Lung (tissue), 11 donors: ENCODE measurements at regions not wholly inside any gene's neighbourhood (a gene's known extent, or its start where the extent isn't known, plus 50 kb on each side); places are given as distances from the start of the nearest gene placed in this dataset.

ENCODE experiments used
- ATAC-seq: fragments of 200-7000 bp; cut with Tn5 transposase; one replicate; pipeline ENCODE4 v1.9.1; 2020; ENCODE audit warnings: moderate number of reproducible peaks; ENCODE audit not compliant: insufficient read depth, low FRiP score
- DNase-seq, 3 donors: peaks; one replicate each; pipeline ENCODE4 v3.0.0-alpha.2; 2013 to 2017
- H3K27ac ChIP-seq, 2 donors: one replicate each; pipeline ENCODE4 v1.5.1; 2013; ENCODE audit warnings: mild to moderate bottlenecking in 2 of 2, moderate library complexity in 2 of 2, control low read depth in 1 of 2, inconsistent platforms in 1 of 2, low read depth in 1 of 2, low read length in 1 of 2
- H3K27me3 ChIP-seq, 3 donors: one replicate each; pipeline ENCODE4 v1.5.1; 2013; ENCODE audit warnings: low read length in 2 of 3; ENCODE audit not compliant: control insufficient read depth in 3 of 3, insufficient read depth in 3 of 3
- H3K36me3 ChIP-seq, 4 donors: one replicate each; pipeline ENCODE4 v1.5.1; 2013; ENCODE audit warnings: low read length in 4 of 4, mild to moderate bottlenecking in 1 of 4, moderate library complexity in 1 of 4; ENCODE audit not compliant: control insufficient read depth in 4 of 4, insufficient read depth in 4 of 4
- H3K4me1 ChIP-seq, 5 donors: one replicate each; pipeline ENCODE4 v1.5.1; 2013; ENCODE audit warnings: low read length in 5 of 5, mild to moderate bottlenecking in 2 of 5, moderate library complexity in 1 of 5; ENCODE audit not compliant: control insufficient read depth in 5 of 5, insufficient read depth in 5 of 5
- H3K4me3 ChIP-seq: one replicate; pipeline ENCODE4 v1.5.1; 2013; ENCODE audit warnings: mild to moderate bottlenecking, control low read depth, moderate library complexity
- H3K9ac ChIP-seq, 2 donors: one replicate each; pipeline ENCODE4 v1.5.1; 2013; ENCODE audit warnings: low read length in 2 of 2, control low read depth in 1 of 2; ENCODE audit not compliant: insufficient read depth in 1 of 2
- H3K9me3 ChIP-seq, 4 donors: one replicate each; pipeline ENCODE4 v1.5.1; 2013; ENCODE audit warnings: low read length in 3 of 4, mild to moderate bottlenecking in 1 of 4, moderate library complexity in 1 of 4; ENCODE audit not compliant: control insufficient read depth in 4 of 4, insufficient read depth in 3 of 4
- CTCF ChIP-seq: IDR thresholded peaks from 2 replicates; pipeline ENCODE4 v1.5.1; 2012; ENCODE audit warnings: mild to moderate bottlenecking; ENCODE audit errors: control extremely low read depth, extremely low read depth
- WGBS, 2 donors: extraction: QIAGEN DNeasy Blood & Tissue Kit; methylation state at CpG; one replicate each; pipeline ENCODE4 v1.1.7; 2013; 5-methylcytosine and 5-hydroxymethylcytosine counted together
- donor health status: control.
- donor health status: control.
- donor health status: Bipolar disorder and iron deficiency.
- donor health status: healthy.
- donor health status: DM: yes; HTN: yes; CAD: no.

- Histone ChIP-seq H3K9ac (no peak overlapping the region), H3K27ac (no peak overlapping the region), H3K36me3 (no peaks in the 10 kb centered on the region), H3K4me3 (no peak overlapping the region), H3K4me1 (peaks cover 0 to 2% (median 0%) of the 10 kb centered on the region in 5 donors), H3K9me3 (peaks cover 0 to 5% (median 0%) of the 10 kb centered on the region in 4 donors), H3K27me3 (no peaks in the 10 kb centered on the region)
- 50 to 59% methylated on average over 4 of the region's 4 CpGs for WGBS, 2 donors
- no peak for DNase-seq
- TF ChIP-seq CTCF: no peak
- ATAC-seq: no peak
Observed at GRCh38 chr5:5678909-5679308, 256.4 kb downstream of the ICE1 start.

DNA sequence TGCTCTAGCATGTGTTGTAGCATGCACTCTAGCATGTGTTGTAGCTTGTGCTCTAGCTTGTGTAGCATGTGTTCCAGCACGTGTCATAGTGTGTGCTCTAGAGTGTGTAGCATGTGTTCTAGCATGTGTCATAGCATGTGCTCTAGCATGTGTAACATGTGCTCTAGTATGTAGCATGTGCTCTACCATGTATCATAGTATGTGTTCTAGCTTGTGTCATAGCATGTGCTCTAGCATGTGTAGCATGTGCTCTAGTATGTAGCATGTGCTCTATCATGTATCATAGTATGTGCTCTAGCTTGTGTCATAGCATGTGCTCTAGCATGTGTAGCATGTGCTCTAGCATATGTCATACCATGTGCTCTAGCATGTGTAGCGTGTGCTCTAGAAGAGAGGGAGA lies 255.3 kb downstream of the ICE1 start:
- Histone ChIP-seq H3K27ac (no peak overlapping the region), H3K36me3 (no peaks in the 10 kb centered on the region), H3K27me3 (no peaks in the 10 kb centered on the region), H3K9ac (no peak overlapping the region), H3K9me3 (peaks cover 0 to 2% (median 0%) of the 10 kb centered on the region in 4 donors), H3K4me1 (peaks cover 0 to 2% (median 0%) of the 10 kb centered on the region in 5 donors), H3K4me3 (no peak overlapping the region)
- WGBS, 2 donors: 86 to 93% methylated on average over 2 of the region's 2 CpGs
- no peak for TF ChIP-seq CTCF
- no peak for ATAC-seq
- DNase-seq: no peak

DNA sequence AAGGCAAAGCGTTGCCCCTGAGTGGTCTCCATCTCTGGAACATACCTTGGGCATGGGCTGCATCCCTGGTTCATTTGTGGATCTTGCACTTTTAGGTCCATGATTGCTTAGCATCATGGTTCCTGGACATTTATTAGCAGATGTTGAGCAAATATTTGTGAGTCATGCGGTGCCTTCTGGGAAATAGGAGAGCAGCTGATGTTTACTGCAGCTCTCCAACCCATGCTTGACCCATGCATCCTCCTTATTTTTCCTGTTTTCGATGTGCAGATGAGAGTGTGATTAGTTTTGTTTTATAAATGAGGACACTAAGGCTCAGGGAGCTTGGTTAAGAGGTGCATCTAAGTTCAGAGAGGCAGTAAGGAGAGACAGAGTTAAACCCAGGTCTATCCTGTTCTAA lies 253.7 kb downstream of the ICE1 start:
- H3K9me3 ChIP-seq: peaks cover 0 to 5% (median 0%) of the 10 kb centered on the region in 4 donors
- H3K4me1 ChIP-seq: peaks cover 0 to 2% (median 0%) of the 10 kb centered on the region in 5 donors
- peak in 1 of 3 donors; percentile 1 for DNase-seq
- no peak overlapping the region for H3K27ac ChIP-seq
- H3K36me3 ChIP-seq: no peaks in the 10 kb centered on the region
- no peak overlapping the region for H3K4me3 ChIP-seq
- H3K9ac ChIP-seq: no peak overlapping the region
- no peaks in the 10 kb centered on the region for H3K27me3 ChIP-seq
- ATAC-seq: no peak
- TF ChIP-seq CTCF: no peak
- 74 to 81% methylated on average over 3 of the region's 3 CpGs for WGBS, 2 donors

GRCh38 chr5:5675511-5675910 lies 253.0 kb downstream of the ICE1 start:
- no peaks in the 10 kb centered on the region for H3K36me3 ChIP-seq
- WGBS, 2 donors: 78 to 82% methylated on average over 1 of the region's 1 CpG
- ATAC-seq (no peak), DNase-seq (no peak)
- no peak overlapping the region for H3K27ac ChIP-seq
- peaks cover 0 to 2% (median 0%) of the 10 kb centered on the region in 5 donors for H3K4me1 ChIP-seq
- peaks cover 0 to 5% (median 0%) of the 10 kb centered on the region in 4 donors for H3K9me3 ChIP-seq
- no peak for TF ChIP-seq CTCF
- no peak overlapping the region for H3K4me3 ChIP-seq
- H3K9ac ChIP-seq: no peak overlapping the region
- H3K27me3 ChIP-seq: no peaks in the 10 kb centered on the region
